Suprapubic skin (tissue), 4 donors: ENCODE measurements at regions not wholly inside any gene's neighbourhood (a gene's known extent, or its start where the extent isn't known, plus 50 kb on each side); places are given as distances from the start of the nearest gene placed in this dataset.

Experiments used
- DNase-seq, 2 donors: peaks; one replicate each; pipeline ENCODE4 v3.0.0-alpha.2; 2019; ENCODE audit warnings: low spot score in 2 of 2
- H3K27ac ChIP-seq: fragments of 200-600 bp; sonication (generic); one replicate; pipeline ENCODE4 v1.5.1; 2019
- H3K27me3 ChIP-seq: fragments of 200-600 bp; sonication (generic); one replicate; pipeline ENCODE4 v1.5.1; 2019
- H3K36me3 ChIP-seq: fragments of 200-600 bp; sonication (generic); one replicate; pipeline ENCODE4 v1.5.1; 2019
- H3K4me1 ChIP-seq: fragments of 200-600 bp; sonication (generic); one replicate; pipeline ENCODE4 v1.5.1; 2019
- H3K4me3 ChIP-seq: fragments of 200-600 bp; sonication (generic); one replicate; pipeline ENCODE4 v1.5.1; 2019; ENCODE audit warnings: mild to moderate bottlenecking
- H3K9me3 ChIP-seq: fragments of 200-600 bp; sonication (generic); one replicate; pipeline ENCODE4 v1.5.1; 2019
- CTCF ChIP-seq, 2 donors: fragments of 200-600 bp in 1 of 2; fragments of 450-650 bp in 1 of 2; sonication (generic) in 1 of 2; IDR thresholded peaks; one replicate each; pipeline ENCODE4 v1.5.1; 2016 to 2019; ENCODE audit warnings: antibody characterized with exemption in 2 of 2, mild to moderate bottlenecking in 1 of 2, moderate library complexity in 1 of 2
- EP300 ChIP-seq: sonication (generic); formaldehyde crosslinking; IDR thresholded peaks from one replicate; pipeline ENCODE4 v1.6.1; 2017; ENCODE audit warnings: antibody characterized with exemption
- POLR2A ChIP-seq, 2 donors: fragments of 450-650 bp; IDR thresholded peaks; one replicate each; pipeline ENCODE4 v1.6.1; 2017; ENCODE audit warnings: antibody characterized with exemption in 2 of 2, mild to moderate bottlenecking in 2 of 2, moderate library complexity in 2 of 2
- POLR2AphosphoS5 ChIP-seq, 3 donors: sonication (generic); formaldehyde crosslinking; IDR thresholded peaks; one replicate each; pipeline ENCODE4 v1.6.1; 2017; ENCODE audit warnings: antibody characterized with exemption in 3 of 3
- WGBS: methylation state at CpG from one replicate; pipeline ENCODE4 v1.1.5; 2018; 5-methylcytosine and 5-hydroxymethylcytosine counted together

- H3K4me3 ChIP-seq: no peak overlapping the region
- no peaks in the 10 kb centered on the region for H3K36me3 ChIP-seq
- TF ChIP-seq CTCF (IDR thresholded peaks at IDR 0.05): no peak
- no peak for TF ChIP-seq POLR2AphosphoS5 (IDR thresholded peaks at IDR 0.05)
- no peak for TF ChIP-seq EP300
- no peak for TF ChIP-seq POLR2A (IDR thresholded peaks at IDR 0.05)
- H3K27me3 ChIP-seq: no peaks in the 10 kb centered on the region
- 84% methylated on average over 5 of the region's 5 CpGs for WGBS
- DNase-seq: no peak
- H3K4me1 ChIP-seq: no peaks in the 10 kb centered on the region
- no peak overlapping the region for H3K27ac ChIP-seq
- no peaks in the 10 kb centered on the region for H3K9me3 ChIP-seq
Observed at GRCh38 chrX:39674490-39675161, 423.1 kb downstream of the BCOR start.

DNA sequence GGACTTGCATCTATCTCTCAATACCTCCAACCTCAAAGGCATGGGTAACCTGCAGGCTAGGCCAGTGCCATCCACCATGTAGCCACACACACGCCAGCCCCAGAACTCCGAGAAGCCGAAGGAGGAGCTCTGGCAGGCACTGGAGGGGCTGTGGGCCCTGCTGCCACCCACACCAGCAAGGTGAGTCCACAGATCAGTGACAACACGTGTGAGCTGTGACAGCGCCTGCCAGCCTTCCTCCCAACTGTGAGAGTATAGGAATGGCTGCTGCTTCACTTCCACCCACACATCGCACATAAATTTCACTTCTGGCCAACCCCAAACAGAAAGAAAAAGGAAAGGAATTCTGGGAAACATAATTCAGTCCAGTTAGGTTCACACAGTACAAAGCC is 422.6 kb downstream of the BCOR start:
- WGBS: 84% methylated on average over 6 of the region's 6 CpGs
- no peak for DNase-seq
- Histone ChIP-seq H3K4me1 (no peaks in the 10 kb centered on the region), H3K36me3 (no peaks in the 10 kb centered on the region), H3K27me3 (no peaks in the 10 kb centered on the region), H3K4me3 (no peak overlapping the region), H3K9me3 (no peaks in the 10 kb centered on the region), H3K27ac (no peak overlapping the region)
- no peak for TF ChIP-seq POLR2A (IDR thresholded peaks at IDR 0.05)
- TF ChIP-seq EP300: no peak
- TF ChIP-seq CTCF (IDR thresholded peaks at IDR 0.05): no peak
- TF ChIP-seq POLR2AphosphoS5 (IDR thresholded peaks at IDR 0.05): no peak

DNA sequence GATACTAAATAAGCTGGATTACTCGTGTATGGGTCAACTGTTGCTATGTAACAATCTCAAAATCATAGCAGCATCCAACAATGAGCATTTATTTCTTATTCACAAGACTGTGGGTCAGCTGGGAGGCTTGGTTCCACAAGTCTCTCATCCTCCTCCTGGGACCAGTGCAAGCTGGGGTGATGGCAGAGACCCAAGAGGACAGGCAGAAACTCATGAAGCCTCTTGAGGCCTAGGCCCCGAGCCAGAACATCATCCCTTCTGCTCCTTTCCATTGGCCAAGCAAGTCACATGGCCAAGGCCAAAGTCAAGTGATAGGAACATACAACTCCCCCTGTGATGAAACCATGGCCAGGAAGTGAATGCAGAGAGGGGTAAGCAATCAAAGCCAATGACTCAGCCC is 422.1 kb downstream of the BCOR start:
- 57% methylated on average over 2 of the region's 2 CpGs for WGBS
- H3K36me3 ChIP-seq: no peaks in the 10 kb centered on the region
- no peaks in the 10 kb centered on the region for H3K9me3 ChIP-seq
- H3K27ac ChIP-seq: no peak overlapping the region
- H3K4me1 ChIP-seq: no peaks in the 10 kb centered on the region
- TF ChIP-seq POLR2A (IDR thresholded peaks at IDR 0.05): no peak
- TF ChIP-seq EP300: no peak
- no peak for TF ChIP-seq CTCF (IDR thresholded peaks at IDR 0.05)
- TF ChIP-seq POLR2AphosphoS5 (IDR thresholded peaks at IDR 0.05): no peak
- no peak overlapping the region for H3K4me3 ChIP-seq
- H3K27me3 ChIP-seq: no peaks in the 10 kb centered on the region
- no peak for DNase-seq

GRCh38 chrX:39676434-39676833 is 421.3 kb downstream of the BCOR start:
- WGBS: 77% methylated on average over 3 of the region's 3 CpGs
- H3K9me3 ChIP-seq: no peaks in the 10 kb centered on the region
- no peaks in the 10 kb centered on the region for H3K36me3 ChIP-seq
- DNase-seq: no peak
- H3K27ac ChIP-seq: no peak overlapping the region
- no peaks in the 10 kb centered on the region for H3K4me1 ChIP-seq
- H3K4me3 ChIP-seq: no peak overlapping the region
- no peaks in the 10 kb centered on the region for H3K27me3 ChIP-seq
- TF ChIP-seq EP300 (no peak), POLR2A (IDR thresholded peaks at IDR 0.05) (no peak), CTCF (IDR thresholded peaks at IDR 0.05) (no peak), POLR2AphosphoS5 (IDR thresholded peaks at IDR 0.05) (no peak)

- no peak for DNase-seq
- no peaks in the 10 kb centered on the region for H3K27me3 ChIP-seq
- H3K4me3 ChIP-seq: no peak overlapping the region
- H3K9me3 ChIP-seq: no peaks in the 10 kb centered on the region
- no peaks in the 10 kb centered on the region for H3K4me1 ChIP-seq
- no peak for TF ChIP-seq CTCF (IDR thresholded peaks at IDR 0.05)
- TF ChIP-seq POLR2AphosphoS5 (IDR thresholded peaks at IDR 0.05): no peak
- TF ChIP-seq POLR2A (IDR thresholded peaks at IDR 0.05): no peak
- no peak for TF ChIP-seq EP300
- H3K36me3 ChIP-seq: no peaks in the 10 kb centered on the region
- H3K27ac ChIP-seq: no peak overlapping the region
- WGBS: 81% methylated on average over 2 of the region's 3 CpGs
Observed at GRCh38 chrX:39677585-39677977, 420.2 kb downstream of the BCOR start.
